ENCODE measurements at regions not wholly inside any gene's neighbourhood (a gene's known extent, or its start where the extent isn't known, plus 50 kb on each side); places are given as distances from the start of the nearest gene placed in this dataset.

- TF ChIP-seq CTCF (IDR thresholded peaks at IDR 0.05; ENCODE audit: insufficient read depth, low read length), result no peak
- no peak for TF ChIP-seq POLR2AphosphoS5 (IDR thresholded peaks at IDR 0.05; ENCODE audit: low read depth)
- no peak for TF ChIP-seq GABPA (IDR thresholded peaks at IDR 0.05; ENCODE audit: low read depth)
- TF ChIP-seq SPI1 (IDR thresholded peaks at IDR 0.05; ENCODE audit: borderline replicate concordance, low read depth), result no peak
- no peak for TF ChIP-seq REST (IDR thresholded peaks at IDR 0.05; ENCODE audit: insufficient replicate concordance, low read depth)
Measured at GRCh38 chr6:98576791-98577190, 257.6 kb upstream of the POU3F2 start.

Measured in HL-60 (cell line).